NCI-H748 treated with DMSO at 0.1 percent for 48 hours (cell line): ENCODE measurements at regions not wholly inside any gene's neighbourhood (a gene's known extent, or its start where the extent isn't known, plus 50 kb on each side); places are given as distances from the start of the nearest gene placed in this dataset.
"Not testable (repeated sequence)": the region's sequence is repeated elsewhere in the genome, so short reads cannot be mapped to it uniquely, and the experiment has no call there.

Source experiments
- DNase-seq: peaks from one replicate; lab custom pipeline; 2025; lab: John Stamatoyannopoulos, UW

- DNase-seq, result no peak
Observed at GRCh38 chr1:173300061-173301044, 93.2 kb upstream of the TNFSF4 start.

- DNase-seq, result no peak
Observed at GRCh38 chr1:173301507-173301906, 94.4 kb upstream of the TNFSF4 start.

GRCh38 chr1:173302366-173302765, 95.2 kb upstream of the TNFSF4 start:
- DNase-seq, result no peak

GRCh38 chr1:173302890-173303829, 96.0 kb upstream of the TNFSF4 start:
- DNase-seq, result no peak

GRCh38 chr1:173303984-173304383, 96.9 kb upstream of the TNFSF4 start:
- DNase-seq, result no peak

- no peak for DNase-seq
Observed at GRCh38 chr1:173304529-173305227, 97.5 kb upstream of the TNFSF4 start.

- no peak for DNase-seq
Observed at GRCh38 chr1:173307845-173308244, 100.7 kb upstream of the TNFSF4 start.

- no peak for DNase-seq
Observed at GRCh38 chr1:173314656-173315055, 107.5 kb upstream of the TNFSF4 start.

- no peak for DNase-seq
Observed at GRCh38 chr1:173315296-173315695, 108.2 kb upstream of the TNFSF4 start.

- no peak for DNase-seq
Observed at GRCh38 chr1:173318788-173319187, 111.7 kb upstream of the TNFSF4 start.

- not testable (repeated sequence) for DNase-seq
Observed at GRCh38 chr1:173324352-173324751, 117.2 kb upstream of the TNFSF4 start.

- DNase-seq, result not testable (repeated sequence)
Observed at GRCh38 chr1:173327987-173328386, 120.9 kb upstream of the TNFSF4 start.

GRCh38 chr1:173328961-173329360, 121.8 kb upstream of the TNFSF4 start:
- no peak for DNase-seq

- DNase-seq, result no peak
Observed at GRCh38 chr1:173329726-173330125, 122.6 kb upstream of the TNFSF4 start.

- DNase-seq, result no peak
Observed at GRCh38 chr1:173330149-173330951, 123.2 kb upstream of the TNFSF4 start.

GRCh38 chr1:173330952-173331548, 123.9 kb upstream of the TNFSF4 start:
- not testable (repeated sequence) for DNase-seq

- DNase-seq, result no peak
Observed at GRCh38 chr1:173332026-173332425, 124.9 kb upstream of the TNFSF4 start.

- no peak for DNase-seq
Observed at GRCh38 chr1:173333581-173333980, 126.5 kb upstream of the TNFSF4 start.

GRCh38 chr1:173337126-173337525, 130.0 kb upstream of the TNFSF4 start:
- no peak for DNase-seq

- no peak for DNase-seq
Observed at GRCh38 chr1:173341307-173341706, 134.2 kb upstream of the TNFSF4 start.

- DNase-seq, result no peak
Observed at GRCh38 chr1:173341971-173342370, 134.8 kb upstream of the TNFSF4 start.
